ENCODE measurements at regions not wholly inside any gene's neighbourhood (a gene's known extent, or its start where the extent isn't known, plus 50 kb on each side); places are given as distances from the start of the nearest gene placed in this dataset.

DNA sequence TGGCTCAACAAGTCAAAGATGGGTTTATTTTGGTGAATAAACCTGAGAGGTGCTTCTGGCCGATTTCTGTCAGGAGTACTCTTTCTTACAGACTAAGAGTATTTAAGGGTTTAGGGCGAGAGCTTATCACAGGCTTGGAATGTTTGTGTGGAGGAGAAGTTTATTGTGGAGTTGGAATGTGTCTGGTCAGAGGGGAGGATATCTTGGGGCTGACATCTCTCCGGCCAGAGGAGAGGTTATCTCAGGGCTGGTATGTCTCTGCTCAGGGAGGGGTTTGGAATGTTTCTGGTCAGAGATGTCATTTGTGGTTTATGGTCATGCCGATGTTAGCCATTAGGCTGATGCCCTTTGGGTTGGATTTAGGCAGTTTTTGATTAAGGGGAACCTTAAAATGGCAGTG lies 236.4 kb upstream of the EEF2KMT start:
- H3K4me1 ChIP-seq (ENCODE audit: insufficient read depth): no peaks in the 10 kb centered on the region
- H3K79me2 ChIP-seq (ENCODE audit: insufficient read depth): no peaks in the 10 kb centered on the region
- no peak overlapping the region for H3K4me3 ChIP-seq
- no peaks in the 10 kb centered on the region for H3K9me3 ChIP-seq (ENCODE audit: low read depth)
- DNase-seq: no peak
- no peaks in the 10 kb centered on the region for H3F3A ChIP-seq (ENCODE audit: insufficient read depth)
- WGBS, 2 experiments (ENCODE audit: low coverage in 1 of 2, low lambda C conversion rate in 2 of 2, missing lambda C conversion rate in 2 of 2): 3 to 7% methylated on average over 4 of the region's 4 CpGs
- no peaks in the 10 kb centered on the region for H3K36me3 ChIP-seq (ENCODE audit: low read depth)
- H3K9me2 ChIP-seq (ENCODE audit: insufficient read depth): no peaks in the 10 kb centered on the region
- H3K27me3 ChIP-seq (replicated peaks; ENCODE audit: insufficient read depth): no peaks in the 10 kb centered on the region
- no peak overlapping the region for H3K4me2 ChIP-seq (ENCODE audit: unreplicated experiment)
- H4K20me1 ChIP-seq (ENCODE audit: insufficient read depth): no peaks in the 10 kb centered on the region
- in situ Hi-C loops (cut with MboI): no loop called here
- H2AFZ ChIP-seq: no peak overlapping the region
- no peak overlapping the region for H3K9ac ChIP-seq
- H3K27ac ChIP-seq: no peak overlapping the region
- no peak for TF ChIP-seq EZH2phosphoT487 (IDR thresholded peaks at IDR 0.05; ENCODE audit: insufficient read depth, low read depth)
- TF ChIP-seq EZH2 (IDR thresholded peaks at IDR 0.05; ENCODE audit: insufficient read depth, poor library complexity, severe bottlenecking): no peak

DNA sequence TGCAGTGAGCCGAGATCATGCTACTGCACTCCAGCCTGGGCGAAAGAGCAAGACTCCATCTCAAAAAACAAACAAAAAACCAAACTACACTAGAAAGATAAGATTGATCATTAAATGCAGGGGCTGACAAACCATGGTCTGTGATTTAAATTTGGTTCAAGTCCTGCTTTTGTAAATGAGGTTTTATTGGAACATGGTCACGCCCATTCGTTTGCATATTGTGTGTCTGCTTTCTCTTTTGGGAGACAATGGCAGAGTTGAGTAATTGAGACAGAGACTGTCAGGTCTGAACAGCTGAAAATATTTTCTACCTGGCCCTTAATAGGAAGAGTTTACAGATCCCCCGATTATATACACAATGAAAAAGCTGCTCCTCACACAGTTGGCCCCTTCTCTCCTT lies 235.5 kb upstream of the EEF2KMT start:
- H3K9me2 ChIP-seq (ENCODE audit: insufficient read depth): no peaks in the 10 kb centered on the region
- in situ Hi-C loops (cut with MboI): no loop called here
- no peaks in the 10 kb centered on the region for H3K4me1 ChIP-seq (ENCODE audit: insufficient read depth)
- H3K79me2 ChIP-seq (ENCODE audit: insufficient read depth): no peaks in the 10 kb centered on the region
- no peaks in the 10 kb centered on the region for H3K9me3 ChIP-seq (ENCODE audit: low read depth)
- no peaks in the 10 kb centered on the region for H4K20me1 ChIP-seq (ENCODE audit: insufficient read depth)
- no peaks in the 10 kb centered on the region for H3K36me3 ChIP-seq (ENCODE audit: low read depth)
- DNase-seq: no peak
- H2AFZ ChIP-seq: no peak overlapping the region
- no peak overlapping the region for H3K4me3 ChIP-seq
- H3K27me3 ChIP-seq (replicated peaks; ENCODE audit: insufficient read depth): no peaks in the 10 kb centered on the region
- no peaks in the 10 kb centered on the region for H3F3A ChIP-seq (ENCODE audit: insufficient read depth)
- H3K27ac ChIP-seq: no peak overlapping the region
- TF ChIP-seq EZH2 (IDR thresholded peaks at IDR 0.05; ENCODE audit: insufficient read depth, poor library complexity, severe bottlenecking): no peak
- TF ChIP-seq EZH2phosphoT487 (IDR thresholded peaks at IDR 0.05; ENCODE audit: insufficient read depth, low read depth): no peak
- no peak overlapping the region for H3K9ac ChIP-seq
- no peak overlapping the region for H3K4me2 ChIP-seq (ENCODE audit: unreplicated experiment)
- WGBS, 2 experiments (ENCODE audit: low coverage in 1 of 2, low lambda C conversion rate in 2 of 2, missing lambda C conversion rate in 2 of 2): 16 to 31% methylated on average over 5 of the region's 5 CpGs

DNA sequence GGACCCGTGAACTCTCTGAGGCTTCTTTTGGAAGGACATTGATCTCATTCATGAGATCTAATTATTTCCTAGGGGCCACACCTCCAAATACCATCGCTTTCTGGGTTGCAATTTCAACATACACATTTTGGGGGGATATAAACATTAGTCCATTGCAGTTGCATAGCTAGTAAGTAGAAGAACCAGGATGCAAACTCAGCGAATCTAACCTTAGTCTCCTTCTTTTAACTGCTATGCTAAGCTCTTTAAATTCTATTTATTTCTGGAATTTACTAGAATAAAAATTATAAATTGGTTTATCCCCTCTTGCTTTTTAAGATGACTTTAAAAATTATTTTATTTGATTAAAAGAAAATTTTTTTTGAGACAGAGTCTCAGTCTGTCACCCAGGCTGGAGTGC lies 232.5 kb upstream of the EEF2KMT start:
- H3K79me2 ChIP-seq (ENCODE audit: insufficient read depth): no peaks in the 10 kb centered on the region
- 28 to 37% methylated on average over 3 of the region's 3 CpGs for WGBS, 2 experiments (ENCODE audit: low coverage in 1 of 2, low lambda C conversion rate in 2 of 2, missing lambda C conversion rate in 2 of 2)
- in situ Hi-C loops (cut with MboI): no loop called here
- no peak for DNase-seq
- H2AFZ ChIP-seq: no peak overlapping the region
- no peaks in the 10 kb centered on the region for H3K9me3 ChIP-seq (ENCODE audit: low read depth)
- no peak overlapping the region for H3K4me3 ChIP-seq
- H3K4me2 ChIP-seq (ENCODE audit: unreplicated experiment): no peak overlapping the region
- TF ChIP-seq EZH2phosphoT487 (IDR thresholded peaks at IDR 0.05; ENCODE audit: insufficient read depth, low read depth): no peak
- TF ChIP-seq EZH2 (IDR thresholded peaks at IDR 0.05; ENCODE audit: insufficient read depth, poor library complexity, severe bottlenecking): no peak
- H3K36me3 ChIP-seq (ENCODE audit: low read depth): no peaks in the 10 kb centered on the region
- H4K20me1 ChIP-seq (ENCODE audit: insufficient read depth): no peaks in the 10 kb centered on the region
- H3K27ac ChIP-seq: no peak overlapping the region
- no peaks in the 10 kb centered on the region for H3K9me2 ChIP-seq (ENCODE audit: insufficient read depth)
- H3K4me1 ChIP-seq (ENCODE audit: insufficient read depth): no peaks in the 10 kb centered on the region
- no peak overlapping the region for H3K9ac ChIP-seq
- no peaks in the 10 kb centered on the region for H3F3A ChIP-seq (ENCODE audit: insufficient read depth)
- no peaks in the 10 kb centered on the region for H3K27me3 ChIP-seq (replicated peaks; ENCODE audit: insufficient read depth)

DNA sequence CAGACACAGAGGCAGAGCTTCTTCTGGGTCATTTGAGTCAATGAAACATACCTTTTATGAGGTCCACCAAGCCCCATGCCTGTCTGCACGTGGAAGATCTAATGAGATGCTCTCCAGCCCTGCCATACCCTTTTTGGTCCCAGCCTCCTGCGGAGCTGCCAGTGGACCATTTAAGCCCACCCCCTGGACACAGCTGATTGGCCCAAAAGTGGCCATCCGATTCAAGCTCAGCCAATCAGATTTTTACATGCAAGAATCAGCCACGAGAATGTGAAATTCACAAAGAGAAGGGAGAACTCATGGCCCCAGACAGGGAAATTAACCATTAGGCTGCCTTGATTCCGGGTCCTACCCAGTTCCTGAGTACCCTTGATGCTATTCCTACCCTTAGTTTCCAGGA lies 231.0 kb upstream of the EEF2KMT start:
- no peaks in the 10 kb centered on the region for H3K79me2 ChIP-seq (ENCODE audit: insufficient read depth)
- H3K4me1 ChIP-seq (ENCODE audit: insufficient read depth): no peaks in the 10 kb centered on the region
- H3K9ac ChIP-seq: no peak overlapping the region
- H4K20me1 ChIP-seq (ENCODE audit: insufficient read depth): no peaks in the 10 kb centered on the region
- H2AFZ ChIP-seq: no peak overlapping the region
- no peaks in the 10 kb centered on the region for H3K9me2 ChIP-seq (ENCODE audit: insufficient read depth)
- no peaks in the 10 kb centered on the region for H3K9me3 ChIP-seq (ENCODE audit: low read depth)
- no peaks in the 10 kb centered on the region for H3K36me3 ChIP-seq (ENCODE audit: low read depth)
- H3K27ac ChIP-seq: no peak overlapping the region
- in situ Hi-C loops (cut with MboI): no loop called here
- TF ChIP-seq EZH2 (IDR thresholded peaks at IDR 0.05; ENCODE audit: insufficient read depth, poor library complexity, severe bottlenecking): no peak
- H3F3A ChIP-seq (ENCODE audit: insufficient read depth): no peaks in the 10 kb centered on the region
- no peak overlapping the region for H3K4me3 ChIP-seq
- whole genome bisulfite sequencing, 2 experiments (ENCODE audit: low coverage in 1 of 2, low lambda C conversion rate in 2 of 2, missing lambda C conversion rate in 2 of 2): 4 to 11% methylated on average over 5 of the region's 5 CpGs
- no peaks in the 10 kb centered on the region for H3K27me3 ChIP-seq (replicated peaks; ENCODE audit: insufficient read depth)
- no peak overlapping the region for H3K4me2 ChIP-seq (ENCODE audit: unreplicated experiment)
- no peak for DNase-seq

DNA sequence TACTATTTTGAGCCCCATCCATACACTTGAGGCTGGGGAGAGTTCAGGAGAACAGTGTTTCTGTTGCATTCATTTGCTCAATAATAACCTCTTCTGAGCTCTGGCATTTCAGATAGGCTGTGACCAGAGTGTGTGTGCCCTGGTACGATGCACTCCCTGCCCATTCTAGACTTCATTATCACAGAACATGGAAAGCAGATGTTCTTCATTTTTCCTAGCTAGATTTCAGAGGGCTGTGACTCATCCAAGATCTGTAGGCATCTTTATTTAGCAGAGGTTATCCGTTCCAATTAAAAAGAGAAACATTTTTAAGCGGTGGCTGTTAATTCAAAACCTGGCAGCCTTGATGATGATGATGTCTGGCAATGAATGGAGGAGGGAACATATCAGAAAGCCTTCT lies 228.8 kb upstream of the EEF2KMT start:
- 6 to 10% methylated on average over 3 of the region's 3 CpGs for WGBS, 2 experiments (ENCODE audit: low coverage in 1 of 2, low lambda C conversion rate in 2 of 2, missing lambda C conversion rate in 2 of 2)
- in situ Hi-C loops (cut with MboI): no loop called here
- DNase-seq: no peak

More for the DNA sequence above, 228.8 kb upstream of the EEF2KMT start:
- Histone ChIP-seq H3K36me3 (ENCODE audit: low read depth) (no peaks in the 10 kb centered on the region), H3K4me2 (ENCODE audit: unreplicated experiment) (no peak overlapping the region), H3K9me3 (ENCODE audit: low read depth) (no peaks in the 10 kb centered on the region), H3K79me2 (ENCODE audit: insufficient read depth) (no peaks in the 10 kb centered on the region), H3K27ac (no peak overlapping the region), H3K27me3 (replicated peaks; ENCODE audit: insufficient read depth) (no peaks in the 10 kb centered on the region), H3K9ac (no peak overlapping the region), H3K4me3 (no peak overlapping the region), H3K4me1 (ENCODE audit: insufficient read depth) (no peaks in the 10 kb centered on the region), H3K9me2 (ENCODE audit: insufficient read depth) (no peaks in the 10 kb centered on the region), H2AFZ (no peak overlapping the region), H4K20me1 (ENCODE audit: insufficient read depth) (no peaks in the 10 kb centered on the region), H3F3A (ENCODE audit: insufficient read depth) (no peaks in the 10 kb centered on the region)
- TF ChIP-seq EZH2 (IDR thresholded peaks at IDR 0.05; ENCODE audit: insufficient read depth, poor library complexity, severe bottlenecking) (no peak), EZH2phosphoT487 (IDR thresholded peaks at IDR 0.05; ENCODE audit: insufficient read depth, low read depth) (no peak)

All from GM23248 (cell line).